OCI-LY1 (cell line): ENCODE measurements at regions not wholly inside any gene's neighbourhood (a gene's known extent, or its start where the extent isn't known, plus 50 kb on each side); places are given as distances from the start of the nearest gene placed in this dataset.

Experiments used
- H2AFZ ChIP-seq: fragments of 200-600 bp; sonication (generic), shearing (Covaris generic); 2 replicates; pipeline ENCODE4 v1.6.0; 2014; ENCODE audit warnings: antibody characterized with exemption, mild to moderate bottlenecking, low read length
- H3F3A ChIP-seq: fragments of 200-600 bp; sonication (generic), shearing (Covaris generic); 2 replicates; pipeline ENCODE4 v1.6.0; 2014; ENCODE audit warnings: mild to moderate bottlenecking, antibody characterized with exemption, low read length, moderate library complexity; ENCODE audit not compliant: insufficient read depth
- H3K27ac ChIP-seq: fragments of 200-600 bp; sonication (generic); 2 replicates; pipeline ENCODE4 v1.5.1; 2014; ENCODE audit warnings: low read length, mixed run types, mild to moderate bottlenecking, low read depth; ENCODE audit not compliant: poor library complexity, severe bottlenecking
- H3K27me3 ChIP-seq: fragments of 200-600 bp; sonication (generic); 2 replicates; pipeline ENCODE4 v1.6.0; 2014; ENCODE audit warnings: antibody characterized with exemption, mild to moderate bottlenecking, low read length, moderate library complexity; ENCODE audit not compliant: insufficient read depth
- H3K36me3 ChIP-seq: fragments of 200-600 bp; sonication (generic); 2 replicates; pipeline ENCODE4 v1.6.1; 2014; ENCODE audit warnings: mild to moderate bottlenecking, antibody characterized with exemption, low read length, moderate library complexity, mixed read lengths; ENCODE audit not compliant: insufficient read depth
- H3K4me1 ChIP-seq: fragments of 200-600 bp; sonication (generic); 2 replicates; pipeline ENCODE4 v1.5.1; 2014; ENCODE audit warnings: mild to moderate bottlenecking, low read length, moderate library complexity; ENCODE audit not compliant: insufficient read depth, severe bottlenecking
- H3K4me2 ChIP-seq: fragments of 200-600 bp; sonication (generic), shearing (Covaris generic); 2 replicates; pipeline ENCODE4 v1.6.1; 2014; ENCODE audit warnings: low read length
- H3K4me3 ChIP-seq: fragments of 200-600 bp; sonication (generic); 2 replicates; pipeline ENCODE4 v1.5.1; 2014; ENCODE audit warnings: low read length, low read depth, mild to moderate bottlenecking, mixed read lengths; ENCODE audit not compliant: poor library complexity, severe bottlenecking
- H3K79me2 ChIP-seq: fragments of 200-600 bp; shearing (Covaris generic); 2 replicates; pipeline ENCODE4 v1.6.1; 2016; ENCODE audit warnings: mixed run types, low read length, mixed read lengths; ENCODE audit not compliant: insufficient read depth
- H3K9ac ChIP-seq: fragments of 200-600 bp; sonication (generic), shearing (Covaris generic); 2 replicates; pipeline ENCODE4 v1.6.1; 2014; ENCODE audit warnings: mild to moderate bottlenecking, low read length, mixed read lengths
- H3K9me2 ChIP-seq: fragments of 200-600 bp; sonication (generic), shearing (Covaris generic); 2 replicates; pipeline ENCODE4 v1.6.1; 2014; ENCODE audit warnings: low read depth, mild to moderate bottlenecking, low read length, mixed read lengths
- H3K9me3 ChIP-seq: fragments of 200-600 bp; shearing (Covaris generic); 2 replicates; pipeline ENCODE4 v1.6.1; 2014; ENCODE audit warnings: low read length, mixed read lengths
- H4K20me1 ChIP-seq: fragments of 200-600 bp; sonication (generic), shearing (Covaris generic); 2 replicates; pipeline ENCODE4 v1.6.0; 2016; ENCODE audit warnings: mild to moderate bottlenecking, low read length; ENCODE audit not compliant: insufficient read depth
- EZH2 ChIP-seq: fragments of 200-600 bp; sonication (generic), shearing (Covaris generic); IDR thresholded peaks from 2 replicates; pipeline ENCODE4 v1.8.0; 2017; ENCODE audit warnings: borderline replicate concordance, mixed run types, mild to moderate bottlenecking, antibody characterized with exemption, low read length, moderate library complexity, mixed read lengths
- TF ChIP-seq, protein P1 (sequence below): fragments of 200-600 bp; sonication (generic), shearing (Covaris generic); IDR thresholded peaks from 2 replicates; pipeline ENCODE4 v1.5.1; 2017; ENCODE audit warnings: mild to moderate bottlenecking, antibody characterized with exemption, low read length, moderate library complexity, mixed read lengths

DNA sequence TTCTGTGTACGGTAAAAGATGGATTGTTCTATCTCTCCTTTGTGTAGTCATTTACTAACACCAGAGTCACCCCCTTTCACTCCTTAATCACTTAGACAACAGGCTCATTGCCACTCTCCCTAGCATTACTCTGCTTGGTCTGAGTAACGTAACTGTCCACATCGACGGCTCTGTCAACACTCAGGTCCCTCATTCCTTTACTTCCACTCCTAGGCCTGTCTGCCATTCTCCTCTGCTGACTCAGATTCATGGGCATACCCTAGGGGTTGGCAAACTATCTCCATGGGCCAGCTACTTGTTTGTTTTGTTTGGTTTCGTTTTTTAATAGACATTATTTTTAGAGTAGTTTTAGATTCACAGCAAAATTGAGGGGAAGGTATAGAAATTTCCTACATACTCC lies 243.9 kb downstream of the NR4A2 start:
- Histone ChIP-seq H3K9me3 (no peaks in the 10 kb centered on the region), H4K20me1 (no peaks in the 10 kb centered on the region), H3K4me2 (no peak overlapping the region), H3K4me3 (no peak overlapping the region), H3K79me2 (no peaks in the 10 kb centered on the region), H3K27me3 (no peaks in the 10 kb centered on the region), H3K9ac (no peak overlapping the region), H3K36me3 (no peaks in the 10 kb centered on the region), H3K9me2 (no peaks in the 10 kb centered on the region), H3K4me1 (no peaks in the 10 kb centered on the region), H3F3A (no peaks in the 10 kb centered on the region), H2AFZ (no peak overlapping the region), H3K27ac (no peak overlapping the region)
- TF ChIP-seq, protein P1, sequence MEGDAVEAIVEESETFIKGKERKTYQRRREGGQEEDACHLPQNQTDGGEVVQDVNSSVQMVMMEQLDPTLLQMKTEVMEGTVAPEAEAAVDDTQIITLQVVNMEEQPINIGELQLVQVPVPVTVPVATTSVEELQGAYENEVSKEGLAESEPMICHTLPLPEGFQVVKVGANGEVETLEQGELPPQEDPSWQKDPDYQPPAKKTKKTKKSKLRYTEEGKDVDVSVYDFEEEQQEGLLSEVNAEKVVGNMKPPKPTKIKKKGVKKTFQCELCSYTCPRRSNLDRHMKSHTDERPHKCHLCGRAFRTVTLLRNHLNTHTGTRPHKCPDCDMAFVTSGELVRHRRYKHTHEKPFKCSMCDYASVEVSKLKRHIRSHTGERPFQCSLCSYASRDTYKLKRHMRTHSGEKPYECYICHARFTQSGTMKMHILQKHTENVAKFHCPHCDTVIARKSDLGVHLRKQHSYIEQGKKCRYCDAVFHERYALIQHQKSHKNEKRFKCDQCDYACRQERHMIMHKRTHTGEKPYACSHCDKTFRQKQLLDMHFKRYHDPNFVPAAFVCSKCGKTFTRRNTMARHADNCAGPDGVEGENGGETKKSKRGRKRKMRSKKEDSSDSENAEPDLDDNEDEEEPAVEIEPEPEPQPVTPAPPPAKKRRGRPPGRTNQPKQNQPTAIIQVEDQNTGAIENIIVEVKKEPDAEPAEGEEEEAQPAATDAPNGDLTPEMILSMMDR: no peak
- no peak for TF ChIP-seq EZH2

GRCh38 chr2:156087875-156088274 lies 244.6 kb downstream of the NR4A2 start:
- no peak overlapping the region for H3K9ac ChIP-seq
- H3K9me3 ChIP-seq: no peaks in the 10 kb centered on the region
- no peaks in the 10 kb centered on the region for H4K20me1 ChIP-seq
- no peaks in the 10 kb centered on the region for H3K4me1 ChIP-seq
- H3K4me2 ChIP-seq: no peak overlapping the region
- no peaks in the 10 kb centered on the region for H3K9me2 ChIP-seq
- H3K79me2 ChIP-seq: no peaks in the 10 kb centered on the region
- no peak for TF ChIP-seq EZH2
- TF ChIP-seq, protein P1: no peak
- no peak overlapping the region for H3K27ac ChIP-seq
- no peaks in the 10 kb centered on the region for H3F3A ChIP-seq
- H3K4me3 ChIP-seq: no peak overlapping the region
- no peaks in the 10 kb centered on the region for H3K36me3 ChIP-seq
- no peak overlapping the region for H2AFZ ChIP-seq
- H3K27me3 ChIP-seq: no peaks in the 10 kb centered on the region

GRCh38 chr2:156083763-156084493 lies 248.6 kb downstream of the NR4A2 start:
- Histone ChIP-seq H3F3A (no peaks in the 10 kb centered on the region), H3K4me2 (no peak overlapping the region), H4K20me1 (no peaks in the 10 kb centered on the region), H3K79me2 (no peaks in the 10 kb centered on the region), H3K4me3 (no peak overlapping the region), H2AFZ (no peak overlapping the region), H3K27ac (no peak overlapping the region), H3K9me2 (no peaks in the 10 kb centered on the region), H3K9me3 (no peaks in the 10 kb centered on the region), H3K27me3 (no peaks in the 10 kb centered on the region), H3K4me1 (no peaks in the 10 kb centered on the region), H3K9ac (no peak overlapping the region), H3K36me3 (no peaks in the 10 kb centered on the region)
- TF ChIP-seq EZH2: no peak
- TF ChIP-seq, protein P1: no peak
